ENCODE measurements at regions not wholly inside any gene's neighbourhood (a gene's known extent, or its start where the extent isn't known, plus 50 kb on each side); places are given as distances from the start of the nearest gene placed in this dataset.

- TF ChIP-seq, protein P1, sequence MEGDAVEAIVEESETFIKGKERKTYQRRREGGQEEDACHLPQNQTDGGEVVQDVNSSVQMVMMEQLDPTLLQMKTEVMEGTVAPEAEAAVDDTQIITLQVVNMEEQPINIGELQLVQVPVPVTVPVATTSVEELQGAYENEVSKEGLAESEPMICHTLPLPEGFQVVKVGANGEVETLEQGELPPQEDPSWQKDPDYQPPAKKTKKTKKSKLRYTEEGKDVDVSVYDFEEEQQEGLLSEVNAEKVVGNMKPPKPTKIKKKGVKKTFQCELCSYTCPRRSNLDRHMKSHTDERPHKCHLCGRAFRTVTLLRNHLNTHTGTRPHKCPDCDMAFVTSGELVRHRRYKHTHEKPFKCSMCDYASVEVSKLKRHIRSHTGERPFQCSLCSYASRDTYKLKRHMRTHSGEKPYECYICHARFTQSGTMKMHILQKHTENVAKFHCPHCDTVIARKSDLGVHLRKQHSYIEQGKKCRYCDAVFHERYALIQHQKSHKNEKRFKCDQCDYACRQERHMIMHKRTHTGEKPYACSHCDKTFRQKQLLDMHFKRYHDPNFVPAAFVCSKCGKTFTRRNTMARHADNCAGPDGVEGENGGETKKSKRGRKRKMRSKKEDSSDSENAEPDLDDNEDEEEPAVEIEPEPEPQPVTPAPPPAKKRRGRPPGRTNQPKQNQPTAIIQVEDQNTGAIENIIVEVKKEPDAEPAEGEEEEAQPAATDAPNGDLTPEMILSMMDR (IDR thresholded peaks at IDR 0.05; ENCODE audit: low read depth, low read length), result peak; percentile 16
- no peak for DNase-seq (ENCODE audit: extremely low read depth, low read depth)
Observed at GRCh38 chr4:180953572-180953971, 1289.6 kb upstream of the TENM3 start.

DNA sequence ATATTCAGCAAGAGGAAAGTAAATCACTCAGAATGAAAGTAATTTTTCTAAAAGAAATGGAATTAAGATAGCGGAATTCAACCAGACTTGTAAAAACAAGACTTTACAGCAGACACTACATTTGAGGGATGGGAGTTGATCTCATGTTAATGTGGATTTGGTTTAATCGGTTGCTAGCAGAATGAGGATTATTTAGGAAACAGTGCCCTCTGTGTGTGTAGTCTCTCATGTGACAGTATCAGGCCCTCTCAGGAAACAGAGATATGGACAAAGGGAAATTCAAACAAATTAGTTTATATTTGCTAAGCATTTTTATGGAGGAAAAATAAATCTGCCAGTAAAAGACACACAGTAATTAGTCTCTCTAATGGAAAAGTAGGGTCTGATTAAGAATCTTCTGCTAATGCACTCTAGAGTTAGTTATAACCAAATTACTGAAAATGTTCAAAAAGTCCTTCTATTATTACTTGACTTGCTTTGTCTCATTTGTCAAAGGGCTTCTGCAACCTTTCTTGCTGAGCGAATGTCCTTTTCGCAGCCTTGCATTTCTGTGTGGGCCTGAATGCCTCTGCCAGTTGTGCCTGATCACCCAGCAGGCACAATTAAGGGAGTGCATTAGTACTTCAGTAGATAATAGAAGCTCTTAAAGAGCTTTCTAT is 1282.3 kb upstream of the TENM3 start:
- TF ChIP-seq, protein P1 (IDR thresholded peaks at IDR 0.05; ENCODE audit: low read depth, low read length), result peak; percentile 28
- no peak for DNase-seq (ENCODE audit: extremely low read depth, low read depth)

DNA sequence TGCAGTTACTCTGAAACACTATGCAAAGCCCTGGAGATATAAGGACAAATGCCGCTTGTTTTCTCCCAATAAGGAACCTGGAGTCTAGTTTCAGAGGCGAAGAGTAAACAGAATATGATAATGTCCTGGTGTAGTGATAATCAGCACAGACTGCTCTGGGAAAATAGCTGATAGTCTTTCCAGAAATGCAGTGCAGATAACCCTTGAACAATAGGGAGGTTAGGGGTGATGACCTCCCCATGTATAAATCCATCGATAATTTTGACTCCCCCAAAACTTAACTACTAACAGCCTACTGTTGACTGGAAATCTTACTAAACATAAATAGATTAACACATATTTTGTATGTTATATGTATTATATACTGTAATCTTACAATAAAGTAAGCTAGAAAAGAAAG is 1280.9 kb upstream of the TENM3 start:
- TF ChIP-seq, protein P1 (IDR thresholded peaks at IDR 0.05; ENCODE audit: low read depth, low read length), result no peak

DNA sequence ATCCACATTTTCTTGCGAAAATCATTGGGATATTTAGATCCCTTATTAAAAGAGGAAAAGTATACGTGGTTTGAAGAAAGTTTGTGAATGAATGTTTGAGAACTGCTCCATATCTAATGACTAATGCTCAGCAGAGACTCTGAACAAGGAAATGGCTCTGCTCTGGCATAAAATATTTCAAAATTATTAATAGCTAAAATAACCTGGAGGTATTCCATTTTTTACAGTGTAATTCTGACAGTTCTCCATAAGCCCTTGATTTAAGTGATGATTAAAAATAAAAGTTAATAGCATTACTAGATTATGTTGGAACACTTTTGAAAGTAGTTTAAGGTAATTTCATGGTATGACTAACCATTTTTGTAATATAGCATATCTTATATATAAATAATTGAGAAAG is 1276.9 kb upstream of the TENM3 start:
- TF ChIP-seq, protein P1 (IDR thresholded peaks at IDR 0.05; ENCODE audit: low read depth, low read length), result no peak
- no peak for DNase-seq (ENCODE audit: extremely low read depth, low read depth)

More for the DNA sequence above, 1280.9 kb upstream of the TENM3 start:
- DNase-seq (ENCODE audit: extremely low read depth, low read depth), result no peak

DNA sequence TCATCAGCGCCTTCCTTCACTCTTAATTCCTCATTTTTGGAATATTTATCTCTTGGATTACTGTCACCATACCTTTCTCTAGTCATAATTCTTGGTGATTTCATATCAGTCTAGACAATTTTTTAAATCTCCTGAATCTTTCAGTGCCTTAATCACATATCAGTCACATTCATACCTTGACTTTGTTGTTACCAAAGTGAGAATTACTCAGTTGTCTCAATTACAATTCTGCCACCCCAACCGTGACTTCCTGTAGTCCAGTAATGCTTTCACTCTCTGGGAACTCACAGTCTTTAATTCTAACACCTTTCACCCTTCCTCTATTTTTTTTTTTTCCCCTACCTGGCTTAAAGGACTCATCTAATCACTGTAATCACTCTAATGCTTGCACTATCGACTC is 1275.3 kb upstream of the TENM3 start:
- TF ChIP-seq, protein P1 (IDR thresholded peaks at IDR 0.05; ENCODE audit: low read depth, low read length), result no peak

GRCh38 chr4:180973894-180974293 is 1269.3 kb upstream of the TENM3 start:
- TF ChIP-seq, protein P1 (IDR thresholded peaks at IDR 0.05; ENCODE audit: low read depth, low read length), result no peak
- DNase-seq (ENCODE audit: extremely low read depth, low read depth), result no peak

More for the DNA sequence above, 1275.3 kb upstream of the TENM3 start:
- no peak for DNase-seq (ENCODE audit: extremely low read depth, low read depth)

DNA sequence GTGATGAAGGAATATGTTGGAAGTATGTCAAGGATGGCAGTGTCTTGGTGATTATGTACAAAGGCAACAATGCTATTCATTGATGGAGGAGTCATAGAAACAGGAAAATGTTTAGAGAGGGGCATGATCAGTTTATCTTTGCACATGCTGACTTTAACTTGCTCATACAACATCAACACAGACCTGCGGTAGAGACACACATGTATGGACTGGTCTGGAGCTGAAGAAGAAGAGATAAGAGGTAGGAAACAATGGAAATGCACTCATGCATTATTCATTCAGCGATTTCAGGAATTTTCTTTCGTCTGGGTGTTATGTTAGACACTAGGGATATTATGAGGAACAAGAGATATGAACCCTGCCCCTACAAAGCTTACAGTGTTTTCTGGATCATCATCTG is 1252.3 kb upstream of the TENM3 start:
- no peak for DNase-seq (ENCODE audit: extremely low read depth, low read depth)
- TF ChIP-seq, protein P1 (IDR thresholded peaks at IDR 0.05; ENCODE audit: low read depth, low read length), result no peak
